CD4-positive, alpha-beta T cell treated with Interleukin-1 beta for 1 hour (primary cell): ENCODE measurements at regions not wholly inside any gene's neighbourhood (a gene's known extent, or its start where the extent isn't known, plus 50 kb on each side); places are given as distances from the start of the nearest gene placed in this dataset.
"Not testable (repeated sequence)": the region's sequence is repeated elsewhere in the genome, so short reads cannot be mapped to it uniquely, and the experiment has no call there.

Experiments
- DNase-seq, 2 donors: peaks; one replicate each; pipeline ENCODE4 v3.0.0-alpha.2; 2020 to 2022

- no peak for DNase-seq
These were observed 125.5 kb upstream of the MPHOSPH6 start for GRCh38 chr16:82295290-82296201.

GRCh38 chr16:82293671-82294070 lies 123.6 kb upstream of the MPHOSPH6 start:
- DNase-seq, result no peak

- no peak for DNase-seq
These were observed 117.9 kb upstream of the MPHOSPH6 start for GRCh38 chr16:82287937-82288336.

- DNase-seq, result no peak
These were observed 112.6 kb upstream of the MPHOSPH6 start for GRCh38 chr16:82282662-82283061.

GRCh38 chr16:82281544-82281943 lies 111.5 kb upstream of the MPHOSPH6 start:
- no peak for DNase-seq

GRCh38 chr16:82280867-82281266 lies 110.8 kb upstream of the MPHOSPH6 start:
- DNase-seq, result no peak

GRCh38 chr16:82275349-82275748 lies 105.3 kb upstream of the MPHOSPH6 start:
- DNase-seq, result not testable (repeated sequence)

- DNase-seq, result no peak
These were observed 101.6 kb upstream of the MPHOSPH6 start for GRCh38 chr16:82271636-82272035.

- DNase-seq, result not testable (repeated sequence)
These were observed 97.7 kb upstream of the MPHOSPH6 start for GRCh38 chr16:82267675-82268074.

- no peak for DNase-seq
These were observed 95.8 kb upstream of the MPHOSPH6 start for GRCh38 chr16:82265809-82266208.

- DNase-seq, result no peak
These were observed 94.7 kb upstream of the MPHOSPH6 start for GRCh38 chr16:82264756-82265155.

GRCh38 chr16:82263521-82264143 lies 93.6 kb upstream of the MPHOSPH6 start:
- DNase-seq, result peak; percentile 39 to 54

- no peak for DNase-seq
These were observed 92.2 kb upstream of the MPHOSPH6 start for GRCh38 chr16:82262244-82262643.

- no peak for DNase-seq
These were observed 90.3 kb upstream of the MPHOSPH6 start for GRCh38 chr16:82260212-82260795.

GRCh38 chr16:82259731-82260130 lies 89.7 kb upstream of the MPHOSPH6 start:
- DNase-seq, result no peak

- DNase-seq, result no peak
These were observed 88.0 kb upstream of the MPHOSPH6 start for GRCh38 chr16:82257990-82258389.

GRCh38 chr16:82252582-82252981 lies 82.6 kb upstream of the MPHOSPH6 start:
- DNase-seq, result no peak

GRCh38 chr16:82248677-82249076 lies 78.7 kb upstream of the MPHOSPH6 start:
- no peak for DNase-seq

- DNase-seq, result no peak
These were observed 78.1 kb upstream of the MPHOSPH6 start for GRCh38 chr16:82248012-82248656.

- no peak for DNase-seq
These were observed 72.2 kb upstream of the MPHOSPH6 start for GRCh38 chr16:82242201-82242600.

- no peak for DNase-seq
These were observed 71.5 kb upstream of the MPHOSPH6 start for GRCh38 chr16:82241469-82242052.

- no peak for DNase-seq
These were observed 70.1 kb upstream of the MPHOSPH6 start for GRCh38 chr16:82240111-82240510.

- no peak for DNase-seq
These were observed 66.9 kb upstream of the MPHOSPH6 start for GRCh38 chr16:82236875-82237274.
